Mesendoderm (in vitro differentiated cells): ENCODE measurements at regions not wholly inside any gene's neighbourhood (a gene's known extent, or its start where the extent isn't known, plus 50 kb on each side); places are given as distances from the start of the nearest gene placed in this dataset.

Experiments
- DNase-seq: peaks from one replicate; pipeline ENCODE4 v3.0.0; 2013
- H2AK5ac ChIP-seq: 2 replicates; pipeline ENCODE4 v1.6.1; 2013; ENCODE audit warnings: low read length, inconsistent platforms
- H2BK120ac ChIP-seq: 2 replicates; pipeline ENCODE4 v1.6.1; 2013; ENCODE audit warnings: low read depth, mild to moderate bottlenecking, low read length, moderate library complexity, mixed read lengths
- H2BK15ac ChIP-seq: replicated peaks from 2 replicates; pipeline ENCODE4 v1.6.1; 2013; ENCODE audit warnings: low read depth, mild to moderate bottlenecking, moderate library complexity
- H2BK5ac ChIP-seq: 2 replicates; pipeline ENCODE4 v1.6.1; 2013; ENCODE audit warnings: low read length, inconsistent platforms
- H3K18ac ChIP-seq: 2 replicates; pipeline ENCODE4 v1.6.1; 2013; ENCODE audit warnings: mild to moderate bottlenecking, low read length, mixed read lengths
- H3K23ac ChIP-seq: one replicate; pipeline ENCODE4 v1.6.1; 2013; ENCODE audit warnings: low read length
- H3K27ac ChIP-seq: 2 replicates; pipeline ENCODE4 v1.5.1; 2013; ENCODE audit warnings: low read depth, mild to moderate bottlenecking, inconsistent platforms, low read length, moderate library complexity
- H3K27me3 ChIP-seq: 2 replicates; pipeline ENCODE4 v1.6.1; 2013; ENCODE audit warnings: low read length, control low read depth, mild to moderate bottlenecking, inconsistent platforms; ENCODE audit not compliant: insufficient read depth, poor library complexity
- H3K36me3 ChIP-seq: 2 replicates; pipeline ENCODE4 v1.6.1; 2013; ENCODE audit warnings: low read length, inconsistent platforms; ENCODE audit not compliant: control insufficient read depth, insufficient read depth
- H3K4ac ChIP-seq: one replicate; pipeline ENCODE4 v1.6.1; 2013; ENCODE audit warnings: low read depth, mild to moderate bottlenecking, low read length, moderate library complexity
- H3K4me1 ChIP-seq: 2 replicates; pipeline ENCODE4 v1.6.1; 2013; ENCODE audit warnings: low read depth, low read length, inconsistent platforms; ENCODE audit not compliant: control insufficient read depth
- H3K4me2 ChIP-seq: 2 replicates; pipeline ENCODE4 v1.6.1; 2013; ENCODE audit warnings: low read length
- H3K4me3 ChIP-seq: 2 replicates; pipeline ENCODE4 v1.5.1; 2013; ENCODE audit warnings: mild to moderate bottlenecking, low read length
- H3K56ac ChIP-seq: one replicate; pipeline ENCODE4 v1.6.1; 2013; ENCODE audit warnings: low read length
- H3K79me1 ChIP-seq: 2 replicates; pipeline ENCODE4 v1.6.1; 2013; ENCODE audit warnings: low read length, inconsistent platforms
- H3K79me2 ChIP-seq: 2 replicates; pipeline ENCODE4 v1.6.1; 2013; ENCODE audit warnings: mild to moderate bottlenecking, low read length; ENCODE audit not compliant: control insufficient read depth, insufficient read depth
- H3K9ac ChIP-seq: 2 replicates; pipeline ENCODE4 v1.6.1; 2013; ENCODE audit warnings: low read length, inconsistent platforms
- H4K5ac ChIP-seq: one replicate; pipeline ENCODE4 v1.6.1; 2013; ENCODE audit warnings: low read length
- H4K8ac ChIP-seq: one replicate; pipeline ENCODE4 v1.6.1; 2013; ENCODE audit warnings: low read depth, mild to moderate bottlenecking, control low read depth, low read length, moderate library complexity
- WGBS: extraction: QIAGEN DNeasy Blood & Tissue Kit; methylation state at CpG from one replicate; pipeline ENCODE4 v1.1.7; 2013; ENCODE audit warnings: low lambda C conversion rate, missing lambda C conversion rate; ENCODE audit not compliant: insufficient coverage; ENCODE audit errors: extremely low coverage; 5-methylcytosine and 5-hydroxymethylcytosine counted together

DNA sequence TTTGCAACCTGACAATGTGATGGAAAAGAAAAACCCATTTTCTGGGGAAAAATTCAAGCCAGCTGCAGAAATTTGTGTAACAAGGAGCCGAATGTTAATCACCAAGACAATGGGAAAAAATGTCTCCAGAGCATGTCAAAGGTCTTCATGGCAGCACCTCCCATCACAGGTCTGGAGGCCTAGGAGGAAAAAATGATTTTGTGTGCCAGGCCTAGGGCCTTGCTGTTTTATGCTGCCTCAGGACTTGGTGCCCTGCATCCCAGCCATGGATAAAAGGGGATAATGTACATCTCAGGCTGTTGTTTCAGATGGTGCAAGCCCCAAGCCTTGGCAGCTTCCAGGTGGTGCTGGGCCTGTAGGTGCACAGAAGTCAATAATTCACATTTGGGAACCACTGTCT lies 747.7 kb downstream of the C6orf118 start:
- Histone ChIP-seq H3K27ac (no peak overlapping the region), H3K4me1 (no peaks in the 10 kb centered on the region), H2BK5ac (no peak overlapping the region), H2AK5ac (no peak overlapping the region), H3K27me3 (no peaks in the 10 kb centered on the region), H3K4me3 (no peak overlapping the region), H3K23ac (no peak overlapping the region), H3K4me2 (no peak overlapping the region), H3K36me3 (no peaks in the 10 kb centered on the region), H4K8ac (no peak overlapping the region), H3K79me2 (no peaks in the 10 kb centered on the region), H3K4ac (no peak overlapping the region), H3K9ac (no peak overlapping the region), H4K5ac (no peak overlapping the region), H2BK120ac (no peak overlapping the region), H3K18ac (no peak overlapping the region), H3K79me1 (no peaks in the 10 kb centered on the region), H3K56ac (no peak overlapping the region), H2BK15ac (no peak overlapping the region)
- no CpG with 5 or more reads among the region's 1 CpG for WGBS
- DNase-seq, result peak; percentile 24

DNA sequence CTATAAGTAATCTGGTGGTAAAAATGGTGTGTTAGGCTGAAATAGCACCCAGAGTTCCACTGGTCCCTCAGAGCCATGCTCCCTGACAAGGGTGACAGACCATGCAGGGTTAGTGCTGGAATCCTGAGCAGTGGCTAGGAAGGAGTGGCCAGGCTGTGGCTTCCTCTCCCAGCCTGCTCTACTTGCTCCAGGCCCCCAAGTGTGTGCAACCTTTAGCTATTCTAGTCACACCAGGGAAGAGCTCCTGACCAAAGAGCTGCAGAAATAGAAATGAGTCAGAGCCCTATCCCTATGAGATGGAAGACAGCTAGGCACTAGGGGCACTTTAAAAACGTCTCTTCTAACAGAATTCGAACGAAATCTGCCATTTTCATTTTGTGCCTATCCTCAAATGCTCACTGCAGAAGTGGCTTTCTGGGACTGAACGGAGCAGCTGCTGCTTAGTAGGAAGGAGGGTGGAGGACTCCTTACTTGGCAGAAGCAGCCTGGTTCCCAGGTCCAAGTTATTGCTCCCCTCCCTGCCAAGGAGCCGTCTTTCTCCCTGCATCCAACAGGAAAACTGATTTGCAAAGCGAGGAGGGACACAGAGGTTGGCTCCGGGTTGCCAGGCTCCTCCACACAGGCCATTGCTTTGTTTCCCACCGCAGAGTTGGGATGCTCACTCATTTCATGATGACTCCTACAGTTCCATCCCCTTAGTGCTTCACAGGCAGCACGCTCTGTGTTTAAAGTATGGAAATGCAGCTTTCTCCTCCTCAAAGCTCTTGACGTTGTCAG lies 754.5 kb downstream of the C6orf118 start:
- Histone ChIP-seq H3K56ac (no peak overlapping the region), H2BK5ac (no peak overlapping the region), H3K36me3 (no peaks in the 10 kb centered on the region), H3K23ac (no peak overlapping the region), H3K27ac (no peak overlapping the region), H3K4me1 (no peaks in the 10 kb centered on the region), H3K27me3 (no peaks in the 10 kb centered on the region), H3K4me2 (no peak overlapping the region), H2AK5ac (no peak overlapping the region), H2BK15ac (no peak overlapping the region), H4K5ac (no peak overlapping the region), H4K8ac (no peak overlapping the region), H3K4me3 (no peak overlapping the region), H3K18ac (no peak overlapping the region), H3K79me2 (no peaks in the 10 kb centered on the region), H2BK120ac (no peak overlapping the region), H3K9ac (no peak overlapping the region), H3K4ac (no peak overlapping the region), H3K79me1 (no peaks in the 10 kb centered on the region)
- no peak for DNase-seq
- no CpG with 5 or more reads among the region's 10 CpGs for WGBS

DNA sequence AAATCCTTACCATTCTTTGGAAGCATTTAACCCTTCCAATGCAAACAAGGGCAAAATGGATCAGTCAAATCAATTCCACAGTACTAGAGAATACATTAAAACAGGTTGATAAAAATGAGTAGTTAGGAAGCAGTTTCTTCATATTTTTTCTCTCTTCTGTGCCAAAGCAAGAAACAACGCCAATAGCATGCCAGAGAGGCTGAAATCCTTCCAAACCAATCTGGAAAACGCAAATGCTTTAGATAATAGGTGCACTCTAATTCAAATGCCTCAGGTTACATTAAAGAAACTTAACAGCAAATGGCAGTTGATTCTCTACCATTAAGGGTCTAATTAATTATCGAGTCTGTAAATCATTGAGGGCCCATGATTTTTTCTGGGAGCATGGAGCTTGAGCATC lies 755.2 kb downstream of the C6orf118 start:
- H3K9ac ChIP-seq, result no peak overlapping the region
- no CpG with 5 or more reads among the region's 3 CpGs for WGBS
- H4K8ac ChIP-seq, result no peak overlapping the region
- H3K18ac ChIP-seq, result no peak overlapping the region
- no peaks in the 10 kb centered on the region for H3K4me1 ChIP-seq
- H4K5ac ChIP-seq, result no peak overlapping the region
- no peak overlapping the region for H2BK120ac ChIP-seq
- no peaks in the 10 kb centered on the region for H3K79me2 ChIP-seq
- no peak overlapping the region for H3K23ac ChIP-seq
- H2AK5ac ChIP-seq, result no peak overlapping the region
- no peak overlapping the region for H3K4me3 ChIP-seq
- no peak overlapping the region for H2BK15ac ChIP-seq
- no peak overlapping the region for H3K4me2 ChIP-seq
- H2BK5ac ChIP-seq, result no peak overlapping the region
- H3K36me3 ChIP-seq, result no peaks in the 10 kb centered on the region
- no peaks in the 10 kb centered on the region for H3K27me3 ChIP-seq
- DNase-seq, result no peak
- no peak overlapping the region for H3K27ac ChIP-seq
- H3K56ac ChIP-seq, result no peak overlapping the region
- no peaks in the 10 kb centered on the region for H3K79me1 ChIP-seq
- no peak overlapping the region for H3K4ac ChIP-seq

DNA sequence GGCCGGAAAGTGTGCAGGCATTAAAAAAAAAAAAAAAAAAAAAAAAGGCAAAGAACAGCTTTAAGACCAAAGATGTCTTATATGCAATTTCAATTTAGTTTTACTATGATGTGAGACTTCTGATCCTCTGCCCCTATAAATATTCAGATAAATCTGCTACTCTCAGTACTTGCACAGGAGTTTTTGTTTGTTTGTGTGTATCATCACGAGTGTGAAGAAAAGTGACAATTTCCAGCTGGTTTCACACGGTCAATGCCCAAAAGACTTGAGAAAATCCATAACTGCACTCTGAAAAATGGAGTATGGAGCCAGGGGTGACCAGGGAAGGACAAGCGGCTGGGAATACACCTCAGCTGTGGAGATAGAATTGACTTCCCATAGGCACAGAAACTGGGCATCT lies 757.7 kb downstream of the C6orf118 start:
- WGBS, result no CpG with 5 or more reads among the region's 4 CpGs
- H2BK120ac ChIP-seq, result no peak overlapping the region
- no peak overlapping the region for H3K56ac ChIP-seq
- no peak overlapping the region for H3K4ac ChIP-seq
- H3K4me2 ChIP-seq, result no peak overlapping the region
- no peak overlapping the region for H3K9ac ChIP-seq
- no peak overlapping the region for H3K4me3 ChIP-seq
- H3K79me2 ChIP-seq, result no peaks in the 10 kb centered on the region
- no peak overlapping the region for H4K5ac ChIP-seq
- no peak overlapping the region for H2AK5ac ChIP-seq
- no peaks in the 10 kb centered on the region for H3K79me1 ChIP-seq
- H3K36me3 ChIP-seq, result no peaks in the 10 kb centered on the region
- no peaks in the 10 kb centered on the region for H3K4me1 ChIP-seq
- no peak overlapping the region for H4K8ac ChIP-seq
- H3K18ac ChIP-seq, result no peak overlapping the region
- H2BK5ac ChIP-seq, result no peak overlapping the region
- H3K27ac ChIP-seq, result no peak overlapping the region
- no peak overlapping the region for H3K23ac ChIP-seq
- no peaks in the 10 kb centered on the region for H3K27me3 ChIP-seq
- no peak for DNase-seq
- no peak overlapping the region for H2BK15ac ChIP-seq

DNA sequence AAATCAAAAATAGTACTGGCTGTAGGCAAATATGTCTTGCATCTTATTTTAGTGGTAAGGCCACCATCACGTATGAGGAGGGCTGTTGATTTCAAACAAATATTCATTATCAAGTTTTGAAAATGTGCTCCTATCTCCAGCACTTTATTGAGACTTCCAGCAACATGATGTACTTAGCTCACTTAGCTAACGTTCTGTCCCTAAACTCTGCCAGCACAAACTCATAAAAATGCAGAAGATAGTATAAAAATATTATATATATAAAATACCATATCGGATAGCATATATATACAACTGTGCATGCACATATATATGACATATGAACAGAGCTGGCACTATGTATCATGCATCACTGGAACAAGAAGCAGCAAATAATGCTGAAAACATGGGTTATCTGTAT lies 762.3 kb downstream of the C6orf118 start:
- Histone ChIP-seq H2BK15ac (no peak overlapping the region), H3K79me2 (no peaks in the 10 kb centered on the region), H3K4me2 (no peak overlapping the region), H3K36me3 (no peaks in the 10 kb centered on the region), H3K4me1 (no peaks in the 10 kb centered on the region), H3K27ac (no peak overlapping the region), H4K5ac (no peak overlapping the region), H3K27me3 (no peaks in the 10 kb centered on the region), H3K18ac (no peak overlapping the region), H3K79me1 (no peaks in the 10 kb centered on the region), H3K9ac (no peak overlapping the region), H3K23ac (no peak overlapping the region), H3K4me3 (no peak overlapping the region), H2BK120ac (no peak overlapping the region), H3K4ac (no peak overlapping the region), H2AK5ac (no peak overlapping the region), H4K8ac (no peak overlapping the region), H2BK5ac (no peak overlapping the region), H3K56ac (no peak overlapping the region)
- no CpG with 5 or more reads among the region's 3 CpGs for WGBS
- DNase-seq, result no peak

DNA sequence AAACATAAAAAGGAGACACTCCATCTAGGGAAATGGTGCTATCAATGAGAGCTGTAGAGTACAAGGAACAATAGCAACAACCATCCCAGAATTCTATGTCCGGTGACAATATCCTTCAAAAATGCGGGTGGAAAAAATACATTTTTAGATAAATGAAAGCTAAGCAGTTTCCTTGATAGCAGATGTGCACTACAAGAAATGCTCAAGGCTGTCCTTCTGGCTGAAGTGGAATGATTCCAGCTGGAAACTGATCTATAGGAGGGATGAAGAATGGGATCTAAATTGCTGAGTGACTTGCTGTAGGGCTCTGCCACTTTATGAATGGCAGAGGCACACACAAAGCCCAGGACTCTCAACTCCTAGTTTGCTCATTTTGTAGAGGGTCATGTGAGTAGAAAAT lies 763.1 kb downstream of the C6orf118 start:
- DNase-seq, result no peak
- Histone ChIP-seq H4K8ac (no peak overlapping the region), H2AK5ac (no peak overlapping the region), H3K23ac (no peak overlapping the region), H3K79me2 (no peaks in the 10 kb centered on the region), H3K79me1 (no peaks in the 10 kb centered on the region), H4K5ac (no peak overlapping the region), H3K56ac (no peak overlapping the region), H2BK5ac (no peak overlapping the region), H3K36me3 (no peaks in the 10 kb centered on the region), H2BK120ac (no peak overlapping the region), H3K9ac (no peak overlapping the region), H3K4ac (no peak overlapping the region), H3K27ac (no peak overlapping the region), H3K4me1 (no peaks in the 10 kb centered on the region), H3K4me3 (no peak overlapping the region), H3K27me3 (no peaks in the 10 kb centered on the region), H3K18ac (no peak overlapping the region), H3K4me2 (no peak overlapping the region), H2BK15ac (no peak overlapping the region)
- WGBS, result no CpG with 5 or more reads among the region's 2 CpGs
